ENCODE measurements at regions not wholly inside any gene's neighbourhood (a gene's known extent, or its start where the extent isn't known, plus 50 kb on each side); places are given as distances from the start of the nearest gene placed in this dataset.
"Not testable (repeated sequence)": the region's sequence is repeated elsewhere in the genome, so short reads cannot be mapped to it uniquely, and the experiment has no call there.

GRCh38 chr14:85180876-85181275 lies 349.1 kb upstream of the FLRT2 start:
- TF ChIP-seq CTCF (IDR thresholded peaks at IDR 0.05) (no peak), POLR2AphosphoS5 (IDR thresholded peaks at IDR 0.05; ENCODE audit: insufficient read depth in 1 of 2, low read depth in 1 of 2) (no peak), POLR2A (IDR thresholded peaks at IDR 0.05) (no peak)
- Histone ChIP-seq H3K4me3 (no peak overlapping the region), H3K9me3 (no peaks in the 10 kb centered on the region), H3K4me1 (no peaks in the 10 kb centered on the region), H3K27ac (no peak overlapping the region), H3K36me3 (no peaks in the 10 kb centered on the region), H3K27me3 (no peaks in the 10 kb centered on the region)
- intact Hi-C loops (cut with DNase I) = no loop called here
- no peak for DNase-seq (ENCODE audit: extremely low spot score in 2 of 2)

DNA sequence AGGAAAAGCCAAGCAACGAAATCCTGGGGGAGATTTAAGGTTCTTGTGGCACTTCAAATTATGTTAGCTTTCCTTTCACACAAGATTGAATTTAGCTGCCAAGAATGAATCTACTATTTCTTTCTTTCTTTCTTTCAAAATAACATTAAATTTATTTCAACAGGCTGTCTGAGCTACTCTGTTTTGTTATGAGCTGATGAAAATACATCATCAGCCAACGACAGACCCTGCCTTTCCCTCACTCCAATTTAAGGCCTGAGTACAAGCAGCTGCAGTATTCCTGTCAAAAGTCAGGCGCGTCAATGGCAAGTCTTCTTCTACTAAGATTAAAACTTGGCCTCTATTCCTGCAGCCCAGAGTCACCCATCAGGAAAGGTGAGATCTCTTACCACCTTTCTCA lies 347.7 kb upstream of the FLRT2 start:
- no peaks in the 10 kb centered on the region for H3K36me3 ChIP-seq
- no peak for DNase-seq (ENCODE audit: extremely low spot score in 2 of 2)
- no peak overlapping the region for H3K4me3 ChIP-seq
- no peaks in the 10 kb centered on the region for H3K27me3 ChIP-seq
- H3K4me1 ChIP-seq = no peaks in the 10 kb centered on the region
- TF ChIP-seq POLR2AphosphoS5 (IDR thresholded peaks at IDR 0.05; ENCODE audit: insufficient read depth in 1 of 2, low read depth in 1 of 2) = no peak
- TF ChIP-seq POLR2A (IDR thresholded peaks at IDR 0.05) = no peak
- no peak for TF ChIP-seq CTCF (IDR thresholded peaks at IDR 0.05)
- intact Hi-C loops (cut with DNase I) = no loop called here
- H3K9me3 ChIP-seq = no peaks in the 10 kb centered on the region
- no peak overlapping the region for H3K27ac ChIP-seq

DNA sequence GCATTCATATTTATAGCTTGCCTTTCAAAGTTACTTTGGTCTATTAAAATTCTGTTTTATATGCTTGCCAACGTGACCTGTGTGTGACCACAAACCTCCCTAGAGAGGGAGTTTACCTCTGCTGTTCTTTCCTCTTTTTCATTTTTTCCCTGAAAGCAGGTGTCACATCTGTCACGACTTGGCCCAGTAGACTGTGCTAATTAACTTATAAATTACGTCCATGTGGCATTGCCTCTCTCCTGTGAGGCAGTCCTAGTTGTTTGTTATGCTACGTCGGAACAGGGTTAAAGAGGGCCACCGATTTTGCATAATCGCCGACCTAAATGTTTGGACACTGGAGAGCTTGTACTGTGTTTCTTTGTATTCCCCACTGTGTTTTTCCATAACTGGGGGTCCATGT lies 343.9 kb upstream of the FLRT2 start:
- DNase-seq (ENCODE audit: extremely low spot score in 2 of 2) = no peak
- Histone ChIP-seq H3K36me3 (no peaks in the 10 kb centered on the region), H3K4me1 (no peaks in the 10 kb centered on the region), H3K9me3 (no peaks in the 10 kb centered on the region), H3K27ac (no peak overlapping the region), H3K4me3 (no peak overlapping the region), H3K27me3 (no peaks in the 10 kb centered on the region)
- TF ChIP-seq POLR2A (IDR thresholded peaks at IDR 0.05) = no peak
- TF ChIP-seq POLR2AphosphoS5 (IDR thresholded peaks at IDR 0.05; ENCODE audit: insufficient read depth in 1 of 2, low read depth in 1 of 2) = no peak
- TF ChIP-seq CTCF (IDR thresholded peaks at IDR 0.05) = no peak
- intact Hi-C loops (cut with DNase I) = no loop called here

GRCh38 chr14:85187521-85187920 lies 342.4 kb upstream of the FLRT2 start:
- Histone ChIP-seq H3K9me3 (no peaks in the 10 kb centered on the region), H3K36me3 (no peaks in the 10 kb centered on the region), H3K4me3 (no peak overlapping the region), H3K27me3 (no peaks in the 10 kb centered on the region), H3K4me1 (no peaks in the 10 kb centered on the region), H3K27ac (no peak overlapping the region)
- no peak for TF ChIP-seq POLR2AphosphoS5 (IDR thresholded peaks at IDR 0.05; ENCODE audit: insufficient read depth in 1 of 2, low read depth in 1 of 2)
- no peak for DNase-seq (ENCODE audit: extremely low spot score in 2 of 2)
- intact Hi-C loops (cut with DNase I) = no loop called here

GRCh38 chr14:85188836-85189235 lies 341.1 kb upstream of the FLRT2 start:
- H3K27me3 ChIP-seq = no peaks in the 10 kb centered on the region
- no peaks in the 10 kb centered on the region for H3K4me1 ChIP-seq
- DNase-seq (ENCODE audit: extremely low spot score in 2 of 2) = no peak
- no peak overlapping the region for H3K27ac ChIP-seq
- no peak for TF ChIP-seq POLR2A (IDR thresholded peaks at IDR 0.05)
- no peak for TF ChIP-seq POLR2AphosphoS5 (IDR thresholded peaks at IDR 0.05; ENCODE audit: insufficient read depth in 1 of 2, low read depth in 1 of 2)
- no peak for TF ChIP-seq CTCF (IDR thresholded peaks at IDR 0.05)
- no peak overlapping the region for H3K4me3 ChIP-seq
- intact Hi-C loops (cut with DNase I) = no loop called here
- H3K36me3 ChIP-seq = no peaks in the 10 kb centered on the region
- no peaks in the 10 kb centered on the region for H3K9me3 ChIP-seq

DNA sequence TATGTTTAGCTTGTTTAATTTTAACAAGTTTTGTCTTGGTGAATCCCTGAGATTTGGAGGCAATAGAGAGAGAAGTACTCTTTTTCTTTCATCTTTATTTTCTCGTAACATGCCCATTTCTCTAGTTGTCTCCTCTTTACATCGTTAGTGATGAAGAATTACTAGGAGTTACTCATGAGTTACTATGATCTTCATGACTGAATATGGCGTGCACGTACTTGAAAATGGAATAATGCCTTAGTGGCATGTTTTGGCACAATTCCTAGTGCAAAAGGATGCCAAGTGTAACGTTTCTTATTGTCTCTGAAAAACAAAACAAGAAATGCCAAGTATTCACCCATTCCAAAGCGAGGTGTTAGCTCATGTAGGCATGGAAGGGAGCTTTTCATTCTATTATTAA lies 340.7 kb upstream of the FLRT2 start:
- intact Hi-C loops (cut with DNase I); H3K27me3 ChIP-seq; H3K9me3 ChIP-seq; H3K27ac ChIP-seq; H3K4me3 ChIP-seq; H3K4me1 ChIP-seq; DNase-seq (ENCODE audit: extremely low spot score in 2 of 2); H3K36me3 ChIP-seq: not testable (repeated sequence)

All from vagina (tissue), 2 donors.